K562 (cell line): ENCODE measurements at regions not wholly inside any gene's neighbourhood (a gene's known extent, or its start where the extent isn't known, plus 50 kb on each side); places are given as distances from the start of the nearest gene placed in this dataset.

Experiments used
- CCNT2 ChIP-seq: IDR thresholded peaks from 2 replicates; pipeline ENCODE4 v1.6.1; 2011; ENCODE audit warnings: borderline replicate concordance, low read depth, mild to moderate bottlenecking, moderate library complexity, mixed read lengths, low read length; ENCODE audit not compliant: insufficient read length; ENCODE audit errors: extremely low read depth
- ESRRA ChIP-seq: fragments of 450-650 bp; IDR thresholded peaks from 2 replicates; pipeline ENCODE4 v1.6.1; 2014; ENCODE audit warnings: low read depth, mild to moderate bottlenecking, moderate library complexity, borderline replicate concordance
- RCOR1 ChIP-seq, 2 experiments: IDR thresholded peaks; 2 replicates each; pipeline ENCODE4 v1.6.1; 2012; ENCODE audit warnings: low read depth in 2 of 2, low read length in 2 of 2, borderline replicate concordance in 1 of 2, improper control_type of control experiment in 1 of 2
- SMARCB1 ChIP-seq: IDR thresholded peaks from 2 replicates; pipeline ENCODE4 v1.6.1; 2011; ENCODE audit warnings: improper control_type of control experiment, low read depth; ENCODE audit not compliant: insufficient read length
- XRCC4 ChIP-seq: IDR thresholded peaks from one replicate; pipeline ENCODE4 v1.6.1; 2011; ENCODE audit not compliant: insufficient read depth, insufficient read length; ENCODE audit errors: extremely low read depth
- ZBTB5 ChIP-seq: fragments of 450-650 bp; IDR thresholded peaks from 2 replicates; pipeline ENCODE4 v1.6.1; 2017; ENCODE audit warnings: antibody characterized with exemption
- ZBTB8A ChIP-seq: fragments of 450-650 bp; IDR thresholded peaks from 2 replicates; pipeline ENCODE4 v1.6.1; 2018; ENCODE audit warnings: mild to moderate bottlenecking, moderate library complexity; ENCODE audit not compliant: partially characterized antibody
- ZNF3 ChIP-seq: fragments of 250-450 bp; sonication (Bioruptor Pico); IDR thresholded peaks from 2 replicates; pipeline ENCODE4 v1.5.0; 2021; ENCODE audit warnings: mild to moderate bottlenecking, moderate library complexity
- ZNF41 ChIP-seq: fragments of 250-450 bp; sonication (Bioruptor Pico); conservative IDR thresholded peaks from 2 replicates; pipeline ENCODE4 v1.4.0; 2020; ENCODE audit warnings: mild to moderate bottlenecking
- TF ChIP-seq, protein P1 (sequence below): sonication (generic); formaldehyde crosslinking; IDR thresholded peaks from 2 replicates; pipeline ENCODE4 v1.8.1; 2023; ENCODE audit warnings: mild to moderate bottlenecking, missing genetic modification reagents

DNA sequence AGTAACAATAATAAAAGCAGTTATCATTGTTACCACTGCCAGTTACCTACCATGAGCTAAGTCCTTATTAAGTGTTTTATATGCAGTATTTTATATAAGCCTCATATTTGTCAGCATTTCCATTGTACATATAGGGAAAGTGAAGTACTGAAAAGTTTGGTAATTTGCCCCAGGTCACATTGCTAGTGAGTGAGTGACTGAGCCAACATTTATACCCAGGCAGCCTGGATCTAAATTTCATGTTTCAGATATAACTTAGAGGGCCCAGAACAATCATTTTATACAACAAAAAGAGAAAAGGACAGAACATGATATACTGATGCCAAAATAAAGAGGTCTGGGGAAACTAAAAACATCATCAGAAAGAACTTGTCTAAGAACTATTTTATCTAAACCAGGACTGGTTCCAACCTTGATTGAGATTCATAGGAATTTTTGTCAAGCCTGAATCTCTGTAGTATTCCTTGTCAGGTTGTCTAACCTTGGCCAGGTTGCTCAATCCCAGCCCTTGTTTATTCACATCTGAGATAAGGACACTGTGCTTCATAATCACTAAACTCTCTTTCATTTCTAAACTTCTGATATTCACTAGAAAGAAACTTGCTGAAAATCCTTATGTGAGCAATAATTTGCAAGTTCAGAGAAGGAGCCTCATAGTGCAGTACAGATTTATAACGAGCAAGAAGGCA, 308.2 kb downstream of the IPMK start (continued):
- TF ChIP-seq, protein P1, sequence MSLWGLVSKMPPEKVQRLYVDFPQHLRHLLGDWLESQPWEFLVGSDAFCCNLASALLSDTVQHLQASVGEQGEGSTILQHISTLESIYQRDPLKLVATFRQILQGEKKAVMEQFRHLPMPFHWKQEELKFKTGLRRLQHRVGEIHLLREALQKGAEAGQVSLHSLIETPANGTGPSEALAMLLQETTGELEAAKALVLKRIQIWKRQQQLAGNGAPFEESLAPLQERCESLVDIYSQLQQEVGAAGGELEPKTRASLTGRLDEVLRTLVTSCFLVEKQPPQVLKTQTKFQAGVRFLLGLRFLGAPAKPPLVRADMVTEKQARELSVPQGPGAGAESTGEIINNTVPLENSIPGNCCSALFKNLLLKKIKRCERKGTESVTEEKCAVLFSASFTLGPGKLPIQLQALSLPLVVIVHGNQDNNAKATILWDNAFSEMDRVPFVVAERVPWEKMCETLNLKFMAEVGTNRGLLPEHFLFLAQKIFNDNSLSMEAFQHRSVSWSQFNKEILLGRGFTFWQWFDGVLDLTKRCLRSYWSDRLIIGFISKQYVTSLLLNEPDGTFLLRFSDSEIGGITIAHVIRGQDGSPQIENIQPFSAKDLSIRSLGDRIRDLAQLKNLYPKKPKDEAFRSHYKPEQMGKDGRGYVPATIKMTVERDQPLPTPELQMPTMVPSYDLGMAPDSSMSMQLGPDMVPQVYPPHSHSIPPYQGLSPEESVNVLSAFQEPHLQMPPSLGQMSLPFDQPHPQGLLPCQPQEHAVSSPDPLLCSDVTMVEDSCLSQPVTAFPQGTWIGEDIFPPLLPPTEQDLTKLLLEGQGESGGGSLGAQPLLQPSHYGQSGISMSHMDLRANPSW (CRISPR knock-in tag), result no peak
- no peak for TF ChIP-seq SMARCB1
- TF ChIP-seq RCOR1 (IDR thresholded peaks at IDR 0.05; ENCODE audit: borderline replicate concordance in 1 of 2, low read depth in 2 of 2, low read length in 2 of 2), result no peak
- TF ChIP-seq CCNT2, result no peak
- TF ChIP-seq ZNF3 (CRISPR knock-in tag), result no peak
- TF ChIP-seq ESRRA, result no peak
- TF ChIP-seq ZBTB8A, result no peak
- TF ChIP-seq ZNF41, result no peak
- TF ChIP-seq ZBTB5, result no peak
- no peak for TF ChIP-seq XRCC4
- TF ChIP-seq, all 486 proteins: peak for 0
